H1 (cell line): ENCODE measurements at regions not wholly inside any gene's neighbourhood (a gene's known extent, or its start where the extent isn't known, plus 50 kb on each side); places are given as distances from the start of the nearest gene placed in this dataset.

Source experiments
- CTCF ChIA-PET: fragments of 300-600 bp; sonication (Branson Sonifier 250); formaldehyde crosslinking; loops from one replicate; lab custom pipeline; 2021; ENCODE audit not compliant: partially characterized antibody; lab: Charles Lee
- POLR2A ChIA-PET: fragments of 300-600 bp; sonication (Branson Sonifier 250); formaldehyde crosslinking; loops from one replicate; lab custom pipeline; 2021; ENCODE audit warnings: inconsistent platforms; ENCODE audit not compliant: partially characterized antibody; lab: Charles Lee
- DNase-seq, 2 experiments: peaks; one replicate each; pipeline versions ENCODE4 v3.0.0 to v3.0.0-alpha.2; 2010 to 2022; ENCODE audit warnings: low spot score in 2 of 2, low read depth in 1 of 2, mixed read lengths in 1 of 2
- FAIRE-seq: peaks from 2 replicates; lab custom pipeline; 2011; peaks lifted over from hg19 to GRCh38; lab: Jason Lieb, UNC
- H2AFZ ChIP-seq: 2 replicates; pipeline ENCODE4 v1.8.1; 2012; ENCODE audit warnings: low read length, inconsistent platforms
- H2AK5ac ChIP-seq: 2 replicates; pipeline ENCODE4 v1.6.1; 2013; ENCODE audit warnings: low read depth, low read length
- H2BK120ac ChIP-seq: replicated peaks from 2 replicates; pipeline ENCODE3; 2013; ENCODE audit warnings: low read depth, low read length, inconsistent platforms
- H2BK12ac ChIP-seq: 2 replicates; pipeline ENCODE4 v1.6.1; 2013; ENCODE audit warnings: low read depth, low read length
- H2BK15ac ChIP-seq: 2 replicates; pipeline ENCODE4 v1.6.1; 2013; ENCODE audit warnings: low read length
- H2BK20ac ChIP-seq: 2 replicates; pipeline ENCODE4 v1.6.1; 2013; ENCODE audit warnings: low read length
- H2BK5ac ChIP-seq: 2 replicates; pipeline ENCODE4 v1.6.1; 2013; ENCODE audit warnings: low read depth, low read length
- H3K14ac ChIP-seq: 2 replicates; pipeline ENCODE4 v1.6.1; 2013; ENCODE audit warnings: inconsistent platforms; ENCODE audit not compliant: insufficient read length
- H3K18ac ChIP-seq: 2 replicates; pipeline ENCODE4 v1.6.1; 2013; ENCODE audit warnings: low read length; ENCODE audit errors: extremely low read depth
- H3K23ac ChIP-seq: 2 replicates; pipeline ENCODE4 v1.6.1; 2013; ENCODE audit warnings: inconsistent platforms; ENCODE audit not compliant: insufficient read length
- H3K23me2 ChIP-seq: 2 replicates; pipeline ENCODE4 v1.6.1; 2013; ENCODE audit warnings: low read depth, low read length
- H3K27ac ChIP-seq: 2 replicates; pipeline ENCODE4 v1.6.1; 2011; ENCODE audit warnings: low read depth, low read length, inconsistent platforms
- H3K27me3 ChIP-seq, 4 experiments: replicated peaks in 1 of 4; 1 replicate in 1 of 4; 2 replicates in 3 of 4; pipeline versions ENCODE4 v1.6.1 to v1.8.1; 2011 to 2013; ENCODE audit warnings: low read length in 3 of 4, mild to moderate bottlenecking in 3 of 4, inconsistent platforms in 2 of 4, mixed read lengths in 2 of 4, moderate library complexity in 1 of 4; ENCODE audit not compliant: control insufficient read depth in 3 of 4, insufficient read depth in 3 of 4; ENCODE audit errors: extremely low read depth in 1 of 4
- H3K36me3 ChIP-seq, 4 experiments: 2 replicates each; pipeline versions ENCODE4 v1.6.1 to v1.8.1; 2011 to 2013; ENCODE audit warnings: mild to moderate bottlenecking in 4 of 4, low read length in 3 of 4, moderate library complexity in 2 of 4, control low read depth in 1 of 4, inconsistent platforms in 1 of 4; ENCODE audit not compliant: insufficient read depth in 4 of 4, control insufficient read depth in 2 of 4
- H3K4ac ChIP-seq: replicated peaks from 2 replicates; pipeline ENCODE3; 2013; ENCODE audit warnings: low read length, low read depth, mixed read lengths, inconsistent platforms; ENCODE audit not compliant: insufficient read length
- H3K4me1 ChIP-seq, 4 experiments: replicated peaks in 1 of 4; 1 replicate in 1 of 4; 2 replicates in 3 of 4; pipeline versions ENCODE4 v1.6.1 to v1.8.1; 2011 to 2013; ENCODE audit warnings: low read length in 3 of 4, inconsistent platforms in 2 of 4, mixed read lengths in 1 of 4; ENCODE audit not compliant: insufficient read depth in 4 of 4, control insufficient read depth in 3 of 4
- H3K4me2 ChIP-seq, 2 experiments: 2 replicates each; pipeline versions ENCODE4 v1.6.1 to v1.8.1; 2011 to 2013; ENCODE audit warnings: low read depth in 2 of 2, low read length in 2 of 2, control low read depth in 1 of 2, inconsistent platforms in 1 of 2, mild to moderate bottlenecking in 1 of 2; ENCODE audit not compliant: insufficient read depth in 1 of 2
- H3K4me3 ChIP-seq, 4 experiments: fragments of 200-600, 300-600 bp in 1 of 4; sonication (generic), shearing (Covaris generic), sonication (Bioruptor Twin) in 1 of 4; 2 replicates each; pipeline versions ENCODE4 v1.5.1 to v1.8.1; 2011 to 2016; ENCODE audit warnings: low read length in 4 of 4, low read depth in 3 of 4, control low read depth in 2 of 4, inconsistent platforms in 2 of 4, mild to moderate bottlenecking in 2 of 4, mixed read lengths in 1 of 4, moderate library complexity in 1 of 4; ENCODE audit not compliant: insufficient read depth in 2 of 4; ENCODE audit errors: extremely low read depth in 1 of 4
- H3K56ac ChIP-seq: replicated peaks from 2 replicates; pipeline ENCODE3; 2013; ENCODE audit warnings: low read depth, mild to moderate bottlenecking, mixed read lengths, low read length, inconsistent platforms; ENCODE audit not compliant: insufficient read length
- H3K79me1 ChIP-seq: 2 replicates; pipeline ENCODE4 v1.6.1; 2013; ENCODE audit warnings: low read depth, low read length, control low read depth
- H3K79me2 ChIP-seq, 2 experiments: 2 replicates each; pipeline versions ENCODE4 v1.6.1 to v1.8.1; 2012 to 2013; ENCODE audit warnings: low read length in 2 of 2, mild to moderate bottlenecking in 2 of 2, inconsistent platforms in 1 of 2; ENCODE audit not compliant: insufficient read depth in 2 of 2, control insufficient read depth in 1 of 2
- H3K9ac ChIP-seq, 4 experiments: replicated peaks in 1 of 4; 1 replicate in 1 of 4; 2 replicates in 3 of 4; pipeline versions ENCODE4 v1.6.1 to v1.8.1; 2011 to 2013; ENCODE audit warnings: low read depth in 3 of 4, low read length in 3 of 4, control low read depth in 2 of 4, mild to moderate bottlenecking in 2 of 4, moderate library complexity in 2 of 4, inconsistent platforms in 1 of 4; ENCODE audit errors: extremely low read depth in 1 of 4
- H3K9me3 ChIP-seq, 2 experiments: 2 replicates each; pipeline versions ENCODE4 v1.6.1 to v1.8.1; 2012 to 2013; ENCODE audit warnings: mild to moderate bottlenecking in 2 of 2, moderate library complexity in 2 of 2, control low read depth in 1 of 2, inconsistent platforms in 1 of 2, low read depth in 1 of 2, low read length in 1 of 2, mixed read lengths in 1 of 2; ENCODE audit not compliant: insufficient read depth in 2 of 2
- H4K20me1 ChIP-seq, 2 experiments: replicated peaks in 1 of 2; 2 replicates each; pipeline versions ENCODE3 to v1.8.1; 2011 to 2013; ENCODE audit warnings: inconsistent platforms in 2 of 2, low read length in 2 of 2, mild to moderate bottlenecking in 1 of 2; ENCODE audit not compliant: insufficient read depth in 2 of 2, control insufficient read depth in 1 of 2
- H4K5ac ChIP-seq: 2 replicates; pipeline ENCODE4 v1.6.1; 2013; ENCODE audit warnings: low read length, low read depth, mixed read lengths, inconsistent platforms; ENCODE audit not compliant: insufficient read length
- H4K8ac ChIP-seq: 2 replicates; pipeline ENCODE4 v1.8.0; 2013; ENCODE audit warnings: mild to moderate bottlenecking, moderate library complexity, low read length, inconsistent platforms; ENCODE audit not compliant: insufficient read depth; ENCODE audit errors: extremely low read depth
- H4K91ac ChIP-seq: replicated peaks from 2 replicates; pipeline ENCODE3; 2013; ENCODE audit warnings: low read length, mixed read lengths, inconsistent platforms; ENCODE audit not compliant: insufficient read length
- BCL11A ChIP-seq, 2 experiments: IDR thresholded peaks; one replicate each; pipeline ENCODE4 v1.6.1; 2011; ENCODE audit warnings: low read depth in 2 of 2, low read length in 2 of 2, mild to moderate bottlenecking in 2 of 2
- EGR1 ChIP-seq: IDR thresholded peaks from 2 replicates; pipeline ENCODE4 v1.6.1; 2011; ENCODE audit warnings: low read depth, low read length, borderline replicate concordance
- EP300 ChIP-seq, 2 experiments: IDR thresholded peaks; 1 replicate in 1 of 2; 2 replicates in 1 of 2; pipeline ENCODE4 v1.6.1; 2011 to 2012; ENCODE audit warnings: low read depth in 2 of 2, low read length in 2 of 2, mild to moderate bottlenecking in 2 of 2, borderline replicate concordance in 1 of 2, inconsistent platforms in 1 of 2, moderate library complexity in 1 of 2
- EZH2 ChIP-seq: fragments of 200-600 bp; sonication (generic); IDR thresholded peaks from 2 replicates; pipeline ENCODE4 v1.7.1; 2012; ENCODE audit warnings: low read depth, mild to moderate bottlenecking, moderate library complexity, low read length, inconsistent platforms; ENCODE audit not compliant: severe bottlenecking
- NANOG ChIP-seq: IDR thresholded peaks from 2 replicates; pipeline ENCODE4 v1.6.1; 2011; ENCODE audit warnings: low read length, low read depth, mild to moderate bottlenecking, inconsistent platforms; ENCODE audit not compliant: insufficient read depth, poor library complexity, severe bottlenecking
- NRF1 ChIP-seq: IDR thresholded peaks from 2 replicates; pipeline ENCODE4 v1.6.1; 2011; ENCODE audit warnings: mild to moderate bottlenecking, low read depth, low read length, improper control_type of control experiment
- RBBP5 ChIP-seq: IDR thresholded peaks from 2 replicates; pipeline ENCODE4 v1.7.1; 2012; ENCODE audit warnings: low read depth, mild to moderate bottlenecking, inconsistent platforms, low read length, moderate library complexity, borderline replicate concordance
- TBP ChIP-seq: IDR thresholded peaks from 2 replicates; pipeline ENCODE4 v1.6.1; 2011; ENCODE audit warnings: low read depth, low read length, improper control_type of control experiment
- WGBS, 2 experiments: shearing (Covaris generic) in 1 of 2; methylation state at CpG; one replicate each; pipeline versions ENCODE4 v1.1.6 to v1.1.7; 2013 to 2015; ENCODE audit warnings: low lambda C conversion rate in 2 of 2, mixed read lengths in 2 of 2, inconsistent platforms in 1 of 2, low coverage in 1 of 2, missing lambda C conversion rate in 1 of 2; ENCODE audit not compliant: insufficient replicate concordance in 2 of 2, insufficient coverage in 1 of 2, insufficient read length in 1 of 2; ENCODE audit errors: extremely low coverage in 1 of 2, missing lambda C conversion rate in 1 of 2; 5-methylcytosine and 5-hydroxymethylcytosine counted together

- DNase-seq (no peak), FAIRE-seq (no peak)
- Histone ChIP-seq H2BK15ac (no peak overlapping the region), H2AK5ac (no peak overlapping the region), H4K5ac (no peak overlapping the region), H3K23me2 (no peaks in the 10 kb centered on the region), H3K27me3 (no peaks in the 10 kb centered on the region), H3K4me3 (no peak overlapping the region), H3K4ac (no peak overlapping the region), H4K91ac (no peak overlapping the region), H2BK5ac (no peak overlapping the region), H2AFZ (no peak overlapping the region), H3K56ac (no peak overlapping the region), H2BK20ac (no peak overlapping the region), H4K20me1 (no peaks in the 10 kb centered on the region), H3K23ac (no peak overlapping the region), H2BK120ac (no peak overlapping the region), H3K36me3 (no peaks in the 10 kb centered on the region), H2BK12ac (no peak overlapping the region), H3K27ac (no peak overlapping the region), H3K79me1 (no peaks in the 10 kb centered on the region), H3K9ac (no peak overlapping the region), H4K8ac (no peak overlapping the region), H3K4me1 (no peaks in the 10 kb centered on the region), H3K4me2 (no peak overlapping the region), H3K14ac (no peak overlapping the region), H3K18ac (no peak overlapping the region), H3K79me2 (no peaks in the 10 kb centered on the region), H3K9me3 (no peaks in the 10 kb centered on the region)
- TF ChIP-seq EP300 (IDR thresholded peaks at IDR 0.05; ENCODE audit: borderline replicate concordance in 1 of 2, low read depth in 2 of 2, low read length in 2 of 2), result no peak
- no peak for TF ChIP-seq RBBP5
- TF ChIP-seq NRF1, result no peak
- no peak for TF ChIP-seq TBP
- no peak for TF ChIP-seq EGR1
- no peak for TF ChIP-seq EZH2
- TF ChIP-seq BCL11A (IDR thresholded peaks at IDR 0.05; ENCODE audit: low read depth in 2 of 2, low read length in 2 of 2), result no peak
- no peak for TF ChIP-seq NANOG
- POLR2A ChIA-PET, result no interaction called here
- CTCF ChIA-PET, result interaction anchor here (1.1 to 1.2 kb wide), 2 partner anchors 9 to 111 kb away, joined by 3 to 4 read pairs; no protein-coding TSS in a partner anchor
- 92% methylated on average over 6 of the region's 6 CpGs; no CpG with 5 or more reads in 1 of the 2 experiments for WGBS, 2 experiments
Measured at GRCh38 chr13:73929287-73929932, 204.8 kb downstream of the KLF12 start.
